ENCODE measurements at regions not wholly inside any gene's neighbourhood (a gene's known extent, or its start where the extent isn't known, plus 50 kb on each side); places are given as distances from the start of the nearest gene placed in this dataset.

DNA sequence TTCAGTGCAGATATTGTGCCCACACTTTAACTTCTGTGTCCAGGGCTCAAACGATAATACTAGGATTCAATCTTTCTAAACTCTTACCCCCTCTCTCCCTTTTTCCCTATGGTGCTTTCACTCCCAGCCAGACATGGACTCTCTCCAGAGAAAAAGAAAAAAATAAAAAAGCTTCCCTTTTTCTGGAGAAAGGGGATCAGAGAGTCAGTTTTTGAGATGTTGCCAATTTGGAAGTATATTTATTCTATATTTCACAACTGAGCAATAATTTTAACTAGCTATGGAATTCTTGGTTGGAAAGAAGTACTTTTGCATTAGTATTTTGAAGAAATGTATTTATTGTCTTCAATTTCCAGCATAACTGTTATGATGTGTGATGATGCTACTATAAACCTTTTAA lies 72.2 kb upstream of the ZFP64 start:
- TF ChIP-seq, protein P1, sequence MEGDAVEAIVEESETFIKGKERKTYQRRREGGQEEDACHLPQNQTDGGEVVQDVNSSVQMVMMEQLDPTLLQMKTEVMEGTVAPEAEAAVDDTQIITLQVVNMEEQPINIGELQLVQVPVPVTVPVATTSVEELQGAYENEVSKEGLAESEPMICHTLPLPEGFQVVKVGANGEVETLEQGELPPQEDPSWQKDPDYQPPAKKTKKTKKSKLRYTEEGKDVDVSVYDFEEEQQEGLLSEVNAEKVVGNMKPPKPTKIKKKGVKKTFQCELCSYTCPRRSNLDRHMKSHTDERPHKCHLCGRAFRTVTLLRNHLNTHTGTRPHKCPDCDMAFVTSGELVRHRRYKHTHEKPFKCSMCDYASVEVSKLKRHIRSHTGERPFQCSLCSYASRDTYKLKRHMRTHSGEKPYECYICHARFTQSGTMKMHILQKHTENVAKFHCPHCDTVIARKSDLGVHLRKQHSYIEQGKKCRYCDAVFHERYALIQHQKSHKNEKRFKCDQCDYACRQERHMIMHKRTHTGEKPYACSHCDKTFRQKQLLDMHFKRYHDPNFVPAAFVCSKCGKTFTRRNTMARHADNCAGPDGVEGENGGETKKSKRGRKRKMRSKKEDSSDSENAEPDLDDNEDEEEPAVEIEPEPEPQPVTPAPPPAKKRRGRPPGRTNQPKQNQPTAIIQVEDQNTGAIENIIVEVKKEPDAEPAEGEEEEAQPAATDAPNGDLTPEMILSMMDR (conservative IDR thresholded peaks at IDR 0.05) = no peak
- TF ChIP-seq EZH2 (IDR thresholded peaks at IDR 0.05; ENCODE audit: low read depth) = no peak

All from PC-9 (cell line).